ENCODE measurements at regions not wholly inside any gene's neighbourhood (a gene's known extent, or its start where the extent isn't known, plus 50 kb on each side); places are given as distances from the start of the nearest gene placed in this dataset.

DNA sequence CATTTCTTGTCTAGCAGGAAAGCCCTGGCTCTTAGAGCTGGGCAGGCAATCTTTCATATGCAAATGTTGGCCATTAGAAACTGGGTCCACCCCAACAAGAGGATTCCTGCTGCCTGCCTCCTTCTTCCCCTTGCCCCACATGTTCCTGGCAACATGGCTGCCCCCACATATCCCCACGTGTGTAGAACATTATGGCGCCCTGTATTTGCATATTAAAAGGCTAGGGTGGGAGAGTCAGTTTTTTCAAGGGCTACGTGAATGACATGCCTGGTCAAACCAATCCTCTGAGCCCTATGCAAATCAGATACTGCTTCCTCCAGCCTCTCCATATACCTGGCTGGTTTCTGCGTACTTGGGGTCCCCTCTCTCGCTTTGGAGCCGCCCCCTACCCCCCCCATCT, 514.0 kb downstream of the FUT8 start:
- no peak for TF ChIP-seq CTCF (IDR thresholded peaks at IDR 0.05)
- TF ChIP-seq POLR2A (IDR thresholded peaks at IDR 0.05) = no peak

All from thyroid gland (tissue), 4 donors.